KOPT-K1 (cell line): ENCODE measurements at regions not wholly inside any gene's neighbourhood (a gene's known extent, or its start where the extent isn't known, plus 50 kb on each side); places are given as distances from the start of the nearest gene placed in this dataset.
"Not testable (repeated sequence)": the region's sequence is repeated elsewhere in the genome, so short reads cannot be mapped to it uniquely, and the experiment has no call there.

ENCODE experiments used
- H3K27ac ChIP-seq: fragments of 200-600 bp; sonication (generic); 2 replicates; pipeline ENCODE4 v1.5.1; 2016; ENCODE audit warnings: antibody characterized with exemption, mild to moderate bottlenecking, low read depth, low read length; ENCODE audit not compliant: poor library complexity, severe bottlenecking
- H3K36me3 ChIP-seq: fragments of 200-600 bp; sonication (generic); 2 replicates; pipeline ENCODE4 v1.5.1; 2017; ENCODE audit warnings: antibody characterized with exemption, mild to moderate bottlenecking, low read length, moderate library complexity; ENCODE audit not compliant: insufficient read depth
- H3K9me3 ChIP-seq: fragments of 200-600 bp; sonication (generic); 2 replicates; pipeline ENCODE4 v1.5.1; 2017; ENCODE audit warnings: antibody characterized with exemption, low read length, mild to moderate bottlenecking; ENCODE audit not compliant: insufficient read depth, poor library complexity, severe bottlenecking

GRCh38 chr16:72475688-72476087 lies 303.7 kb upstream of the PMFBP1 start:
- Histone ChIP-seq H3K36me3 (no peaks in the 10 kb centered on the region), H3K9me3 (no peaks in the 10 kb centered on the region), H3K27ac (no peak overlapping the region)

GRCh38 chr16:72474501-72475123 lies 302.7 kb upstream of the PMFBP1 start:
- no peaks in the 10 kb centered on the region for H3K36me3 ChIP-seq
- no peak overlapping the region for H3K27ac ChIP-seq
- no peaks in the 10 kb centered on the region for H3K9me3 ChIP-seq

- H3K36me3 ChIP-seq = no peaks in the 10 kb centered on the region
- H3K9me3 ChIP-seq = no peaks in the 10 kb centered on the region
- no peak overlapping the region for H3K27ac ChIP-seq
Observed at GRCh38 chr16:72473631-72474030, 301.7 kb upstream of the PMFBP1 start.

GRCh38 chr16:72471317-72471924 lies 299.5 kb upstream of the PMFBP1 start:
- Histone ChIP-seq H3K36me3 (no peaks in the 10 kb centered on the region), H3K9me3 (no peaks in the 10 kb centered on the region), H3K27ac (no peak overlapping the region)

- Histone ChIP-seq H3K27ac (no peak overlapping the region), H3K36me3 (no peaks in the 10 kb centered on the region), H3K9me3 (no peaks in the 10 kb centered on the region)
Observed at GRCh38 chr16:72470541-72470940, 298.6 kb upstream of the PMFBP1 start.

GRCh38 chr16:72469932-72470331 lies 298.0 kb upstream of the PMFBP1 start:
- Histone ChIP-seq H3K9me3 (no peaks in the 10 kb centered on the region), H3K27ac (no peak overlapping the region), H3K36me3 (no peaks in the 10 kb centered on the region)

- Histone ChIP-seq H3K9me3 (peaks cover 5% of the 10 kb centered on the region), H3K36me3 (no peaks in the 10 kb centered on the region), H3K27ac (no peak overlapping the region)
Observed at GRCh38 chr16:72468582-72468981, 296.6 kb upstream of the PMFBP1 start.

GRCh38 chr16:72467157-72467759 lies 295.3 kb upstream of the PMFBP1 start:
- Histone ChIP-seq H3K36me3 (no peaks in the 10 kb centered on the region), H3K27ac (no peak overlapping the region), H3K9me3 (peaks cover 5% of the 10 kb centered on the region)

- Histone ChIP-seq H3K9me3 (peaks cover 5% of the 10 kb centered on the region), H3K36me3 (no peaks in the 10 kb centered on the region), H3K27ac (no peak overlapping the region)
Observed at GRCh38 chr16:72464597-72465368, 292.8 kb upstream of the PMFBP1 start.

GRCh38 chr16:72464052-72464451 lies 292.1 kb upstream of the PMFBP1 start:
- Histone ChIP-seq H3K36me3 (no peaks in the 10 kb centered on the region), H3K9me3 (peaks cover 5% of the 10 kb centered on the region), H3K27ac (no peak overlapping the region)

- Histone ChIP-seq H3K36me3 (no peaks in the 10 kb centered on the region), H3K27ac (no peak overlapping the region), H3K9me3 (peaks cover 27% of the 10 kb centered on the region)
Observed at GRCh38 chr16:72458035-72458434, 286.1 kb upstream of the PMFBP1 start.

GRCh38 chr16:72457243-72457940 lies 285.4 kb upstream of the PMFBP1 start:
- Histone ChIP-seq H3K9me3 (peaks cover 30% of the 10 kb centered on the region), H3K27ac (no peak overlapping the region), H3K36me3 (no peaks in the 10 kb centered on the region)

GRCh38 chr16:72455743-72456659 lies 284.0 kb upstream of the PMFBP1 start:
- Histone ChIP-seq H3K36me3 (no peaks in the 10 kb centered on the region), H3K27ac (no peak overlapping the region), H3K9me3 (peaks cover 30% of the 10 kb centered on the region)

- H3K36me3 ChIP-seq, H3K27ac ChIP-seq: not testable (repeated sequence)
- peaks cover 30% of the 10 kb centered on the region for H3K9me3 ChIP-seq
Observed at GRCh38 chr16:72453856-72454255, 281.9 kb upstream of the PMFBP1 start.
